H1 (cell line): ENCODE measurements at regions not wholly inside any gene's neighbourhood (a gene's known extent, or its start where the extent isn't known, plus 50 kb on each side); places are given as distances from the start of the nearest gene placed in this dataset.

ENCODE experiments used
- BCL11A ChIP-seq, 2 experiments: IDR thresholded peaks; one replicate each; pipeline ENCODE4 v1.6.1; 2011; ENCODE audit warnings: low read depth in 2 of 2, low read length in 2 of 2, mild to moderate bottlenecking in 2 of 2
- CTCF ChIP-seq, 3 experiments: IDR thresholded peaks; 1 replicate in 2 of 3; 2 replicates in 1 of 3; pipeline versions ENCODE4 v1.5.1 to v1.6.1; 2011; ENCODE audit warnings: low read length in 3 of 3, mild to moderate bottlenecking in 3 of 3, inconsistent platforms in 2 of 3, low read depth in 1 of 3, moderate library complexity in 1 of 3; ENCODE audit not compliant: insufficient read depth in 1 of 3; ENCODE audit errors: control extremely low read depth in 1 of 3
- EZH2 ChIP-seq: fragments of 200-600 bp; sonication (generic); IDR thresholded peaks from 2 replicates; pipeline ENCODE4 v1.7.1; 2012; ENCODE audit warnings: low read depth, mild to moderate bottlenecking, moderate library complexity, low read length, inconsistent platforms; ENCODE audit not compliant: severe bottlenecking
- JUND ChIP-seq: IDR thresholded peaks from 2 replicates; pipeline ENCODE4 v1.6.1; 2011; ENCODE audit warnings: mild to moderate bottlenecking, improper control_type of control experiment, low read length
- TF ChIP-seq, protein P1 (sequence below): IDR thresholded peaks from 2 replicates; pipeline ENCODE4 v1.6.1; 2012; ENCODE audit warnings: inconsistent platforms

DNA sequence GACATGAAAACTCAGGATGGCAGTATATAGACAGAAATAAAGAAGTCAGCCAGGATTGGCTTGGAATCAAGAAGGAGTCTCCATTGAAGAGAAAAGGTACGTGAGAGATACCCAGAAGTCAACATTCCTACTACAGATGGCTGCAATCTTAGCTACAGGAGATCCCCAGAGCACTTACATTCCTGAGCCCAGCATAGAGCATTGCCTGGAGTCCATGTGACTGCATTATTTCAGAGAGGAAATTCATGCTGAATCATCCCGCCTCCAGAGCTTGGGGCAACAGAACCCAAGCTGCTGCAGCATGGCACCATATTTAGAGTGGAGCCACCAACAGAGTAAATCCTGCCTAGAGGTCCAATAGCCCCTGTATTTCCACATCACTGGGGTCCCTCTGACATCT, 125.0 kb upstream of the GRIK2 start (continued):
- TF ChIP-seq EZH2 (no peak), CTCF (IDR thresholded peaks at IDR 0.05; ENCODE audit: control extremely low read depth in 1 of 3, insufficient read depth in 1 of 3, low read depth in 1 of 3, low read length in 3 of 3) (no peak), JUND (no peak), BCL11A (IDR thresholded peaks at IDR 0.05; ENCODE audit: low read depth in 2 of 2, low read length in 2 of 2) (no peak)
- TF ChIP-seq, protein P1, sequence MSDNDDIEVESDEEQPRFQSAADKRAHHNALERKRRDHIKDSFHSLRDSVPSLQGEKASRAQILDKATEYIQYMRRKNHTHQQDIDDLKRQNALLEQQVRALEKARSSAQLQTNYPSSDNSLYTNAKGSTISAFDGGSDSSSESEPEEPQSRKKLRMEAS, result no peak
